HG03520 (cell line): ENCODE measurements at regions not wholly inside any gene's neighbourhood (a gene's known extent, or its start where the extent isn't known, plus 50 kb on each side); places are given as distances from the start of the nearest gene placed in this dataset.
A peak's percentile ranks its signal among the peaks of the same experiment; 100 is the strongest.

Experiments used
- ATAC-seq: cut with Tn5 transposase; IDR thresholded peaks from one replicate; pipeline ENCODE4 v1.9.1; 2021; ENCODE audit warnings: mild to moderate bottlenecking, moderate library complexity; ENCODE audit not compliant: unreplicated experiment

DNA sequence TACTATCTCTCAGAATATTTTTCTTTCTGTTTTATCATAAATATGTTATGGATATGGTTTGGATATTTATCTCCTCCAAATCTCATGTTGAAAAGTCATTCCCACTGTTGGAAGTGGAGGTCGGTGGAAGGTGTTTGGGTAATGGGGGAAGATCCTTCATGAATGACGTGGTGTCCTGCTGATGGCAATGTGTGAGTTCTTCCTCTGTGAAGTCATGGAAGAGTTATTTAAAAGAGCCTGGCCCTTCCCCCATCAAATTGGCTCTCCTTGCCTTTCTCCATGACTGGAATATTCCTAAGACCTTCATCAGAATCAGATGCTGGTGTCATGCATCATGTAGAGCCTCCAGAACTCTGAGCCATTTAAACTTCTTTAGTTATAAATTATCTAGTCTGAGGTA, 1291.6 kb downstream of the FSCB start:
- no peak for ATAC-seq

DNA sequence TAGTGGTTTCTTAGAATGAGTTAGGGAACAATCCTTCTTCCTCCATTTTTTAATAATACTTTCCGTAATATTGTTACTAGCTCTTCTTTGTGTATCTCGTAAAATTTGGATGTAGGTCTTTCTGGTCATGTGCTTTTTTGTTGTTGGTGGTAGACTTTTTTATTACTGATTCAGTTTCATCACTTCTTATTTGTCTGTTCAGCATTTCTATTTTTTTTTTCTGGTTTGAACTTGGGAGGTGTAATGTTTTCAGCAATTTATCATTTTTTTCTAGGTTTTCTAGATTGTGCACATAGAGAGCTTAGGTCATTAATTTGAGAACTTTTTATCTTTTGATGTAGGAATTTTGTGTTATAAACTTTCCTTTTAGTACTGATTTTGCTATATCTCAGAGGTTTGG, 1299.9 kb downstream of the FSCB start:
- no peak for ATAC-seq

DNA sequence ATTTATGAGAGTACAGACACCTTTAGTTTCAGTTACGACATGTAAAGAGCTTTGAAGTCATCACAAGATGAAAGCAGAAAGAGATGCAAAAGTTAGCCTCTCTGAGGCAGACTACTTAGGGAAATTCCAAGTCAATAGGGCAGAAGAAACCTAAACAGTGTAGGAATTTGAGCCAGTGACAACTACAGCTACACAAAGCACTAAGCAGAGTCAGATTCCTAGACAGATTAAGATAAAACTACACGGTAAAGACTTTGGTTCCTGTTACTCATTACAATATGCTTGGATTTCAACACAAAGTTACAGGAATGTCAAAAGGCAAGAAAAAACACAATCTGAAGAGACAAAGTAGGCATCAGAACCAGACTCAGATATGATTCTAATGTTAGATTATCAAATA, 1302.3 kb downstream of the FSCB start:
- no peak for ATAC-seq

DNA sequence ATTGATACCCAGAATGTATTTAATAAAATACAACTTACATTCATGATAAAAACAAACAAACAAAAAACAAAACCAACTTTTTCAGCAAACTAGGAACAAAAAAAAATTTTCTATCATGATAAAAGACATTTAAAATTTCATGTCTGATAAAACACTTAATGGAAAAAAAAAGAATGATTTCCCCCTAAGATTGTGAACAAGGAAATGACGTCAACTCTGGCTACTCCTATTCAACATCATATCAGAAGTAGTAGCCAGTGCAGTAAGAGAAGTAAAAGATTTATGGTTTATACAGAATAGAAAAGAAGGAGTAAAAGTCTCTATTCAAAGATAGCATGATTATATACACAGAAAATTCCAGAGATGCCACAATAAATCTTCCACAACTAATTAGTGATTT, 1306.6 kb downstream of the FSCB start:
- no peak for ATAC-seq

DNA sequence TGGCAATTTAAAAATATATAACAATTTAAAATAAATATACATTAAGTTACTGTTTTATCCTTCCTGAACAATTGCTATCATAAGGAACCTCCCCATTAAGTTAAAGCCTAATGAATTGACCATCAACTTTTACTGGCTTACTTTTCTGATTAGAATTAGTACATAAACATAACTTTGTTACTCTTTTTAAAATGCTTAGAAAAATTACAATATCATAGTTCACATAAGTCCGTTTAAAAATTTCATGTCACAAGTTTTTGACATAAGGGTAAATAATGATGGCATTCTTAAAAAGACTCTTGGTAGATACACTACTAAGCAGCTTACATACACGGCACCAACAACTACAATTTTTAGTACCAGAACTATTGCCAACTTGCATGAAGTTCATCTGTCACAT, 1308.6 kb downstream of the FSCB start:
- ATAC-seq, result no peak

DNA sequence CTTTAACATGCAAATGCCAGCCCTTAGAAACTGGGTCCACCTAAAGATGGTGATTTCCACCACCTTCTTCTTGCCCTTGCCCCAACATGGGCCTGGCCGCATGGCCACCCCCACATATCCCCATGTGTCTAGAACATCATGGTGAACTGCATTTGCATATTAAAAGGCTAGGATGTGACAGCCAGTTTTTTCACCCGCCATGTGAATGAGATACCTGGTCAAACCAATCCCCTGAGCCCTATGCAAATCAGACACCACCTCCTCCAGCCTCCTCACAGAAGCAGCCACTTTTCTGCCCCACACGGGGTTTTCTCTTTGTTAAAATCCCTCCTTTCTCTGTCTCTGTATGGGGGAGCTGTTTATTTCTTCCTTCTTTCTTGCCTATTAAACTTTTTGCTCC, 1322.5 kb downstream of the FSCB start:
- ATAC-seq, result no peak

DNA sequence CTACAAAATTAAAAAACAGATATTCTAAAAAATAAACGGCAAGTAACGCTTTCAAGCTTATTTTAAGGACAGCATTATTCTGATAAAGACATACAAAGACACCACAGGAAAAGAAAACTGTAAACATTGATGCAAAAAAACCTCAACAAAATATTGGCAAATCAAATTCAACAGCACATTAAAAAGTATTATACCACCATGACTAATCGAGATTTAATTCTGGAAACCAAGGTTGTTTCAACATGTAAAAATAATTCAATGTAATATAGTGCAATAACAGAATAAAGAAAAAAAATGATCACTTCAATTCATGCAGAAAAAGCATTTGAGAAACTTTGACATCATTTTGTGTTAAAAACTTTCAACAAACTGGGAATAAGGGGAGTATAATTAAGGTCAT, 1323.2 kb downstream of the FSCB start:
- ATAC-seq, result no peak

DNA sequence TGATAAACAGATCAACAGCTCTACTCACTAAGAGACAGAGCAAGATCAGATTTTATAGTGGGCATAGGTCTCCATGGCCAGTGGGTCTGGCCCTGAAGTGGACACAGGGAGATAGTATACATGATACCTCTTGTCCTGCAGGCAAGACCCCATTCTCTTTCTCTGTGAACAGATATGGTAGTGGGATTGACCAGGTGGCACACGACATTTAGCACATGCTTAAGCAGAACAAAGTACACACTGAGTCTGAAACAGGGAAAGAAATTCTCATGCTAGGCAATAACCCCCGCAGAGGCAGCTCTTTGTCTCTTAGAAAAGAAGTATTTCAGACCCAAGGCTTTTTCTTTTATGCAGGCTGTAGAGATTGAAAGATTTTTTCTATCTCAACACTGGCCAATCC, 1331.2 kb downstream of the FSCB start:
- no peak for ATAC-seq

DNA sequence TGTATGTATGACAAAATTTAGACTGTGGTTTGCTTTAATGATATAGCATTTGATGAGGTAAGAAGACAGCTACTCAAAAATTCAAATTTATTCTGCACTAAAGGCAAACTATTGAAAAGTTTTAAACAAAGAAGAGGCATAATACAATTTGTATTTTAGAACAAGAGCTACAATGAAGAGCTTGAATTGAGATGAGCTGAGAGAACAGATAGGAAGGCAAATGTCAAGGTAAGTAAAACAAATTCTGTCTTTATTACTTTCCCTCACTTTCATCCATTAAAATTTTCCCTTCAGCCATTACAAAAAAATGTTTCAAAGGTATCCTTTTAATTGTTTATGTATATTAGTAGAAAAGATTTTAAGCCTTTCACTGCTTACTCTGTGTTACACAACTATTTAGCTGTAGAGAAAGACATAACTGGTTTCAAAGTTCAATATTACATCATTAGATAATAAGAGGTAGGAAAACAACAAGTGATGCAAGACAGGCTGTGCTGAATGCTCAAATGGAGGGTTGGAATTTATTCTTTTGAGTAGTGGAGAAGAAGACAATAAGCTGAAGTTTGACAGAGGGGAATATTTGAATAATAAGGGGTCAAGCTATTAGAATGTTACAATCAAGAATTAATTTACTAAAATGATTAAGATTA, 1334.1 kb downstream of the FSCB start:
- ATAC-seq, result no peak

DNA sequence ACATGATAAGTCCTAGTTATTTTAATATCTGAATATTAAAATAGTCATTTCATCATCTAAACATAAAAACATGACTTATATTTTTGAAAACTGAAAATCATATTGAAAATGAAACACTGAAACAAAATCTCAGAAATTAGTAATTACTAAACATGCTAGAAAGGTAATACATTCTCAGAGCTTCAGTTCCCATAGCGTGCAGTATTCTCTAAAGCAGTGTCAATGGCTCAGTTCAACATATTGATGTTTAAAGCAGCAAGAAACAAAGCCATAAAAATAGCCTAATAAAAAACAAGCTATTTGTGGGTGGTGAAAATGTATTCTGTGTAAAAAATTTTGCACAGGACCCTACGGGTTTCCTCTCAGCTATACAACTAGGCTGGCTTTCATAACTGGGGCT, 1337.4 kb downstream of the FSCB start:
- ATAC-seq, result peak; percentile 56

DNA sequence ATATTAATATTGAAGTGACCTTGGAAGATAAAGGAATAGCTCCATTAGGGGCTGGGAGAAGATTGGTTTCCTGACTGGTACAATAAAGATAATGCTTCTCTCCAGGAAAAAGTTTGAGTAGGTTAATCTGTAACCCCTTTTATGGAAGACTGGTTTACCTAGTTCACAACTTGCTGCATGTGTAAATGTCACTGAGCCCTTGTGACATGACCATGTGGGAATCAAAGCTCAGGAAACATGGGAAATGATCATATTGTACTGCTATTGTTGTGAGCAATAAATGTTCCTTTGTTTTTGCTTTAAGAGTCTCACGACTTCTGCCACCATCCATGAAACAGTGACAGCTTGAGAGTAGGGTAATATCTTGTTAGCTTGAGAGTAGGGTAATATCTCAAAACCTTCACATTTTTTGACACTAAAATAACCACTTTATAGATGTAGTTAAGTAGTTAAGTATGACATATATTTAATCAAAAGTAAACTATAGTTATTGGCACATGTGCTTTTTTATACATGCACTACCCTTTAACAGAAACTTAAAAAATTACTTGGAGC, 1338.6 kb downstream of the FSCB start:
- no peak for ATAC-seq

DNA sequence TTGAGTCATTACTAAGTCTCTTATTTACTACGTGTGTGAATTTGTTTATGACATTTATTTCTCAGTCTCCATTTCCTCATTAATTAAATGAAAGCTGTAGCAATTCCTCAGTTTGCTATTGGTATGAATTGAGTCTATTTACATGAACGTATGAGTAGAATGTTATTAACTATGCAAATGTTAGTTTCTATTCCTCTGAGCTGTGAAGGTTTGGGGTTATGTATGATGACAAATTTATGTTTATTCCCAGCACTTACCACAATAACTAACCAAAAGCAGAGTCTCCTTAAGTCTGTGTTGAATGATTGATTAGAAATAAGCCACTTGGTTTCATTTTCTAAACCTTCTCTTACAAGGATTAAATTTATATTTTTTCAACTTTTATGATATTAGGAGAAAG, 1340.9 kb downstream of the FSCB start:
- peak; percentile 58 for ATAC-seq

DNA sequence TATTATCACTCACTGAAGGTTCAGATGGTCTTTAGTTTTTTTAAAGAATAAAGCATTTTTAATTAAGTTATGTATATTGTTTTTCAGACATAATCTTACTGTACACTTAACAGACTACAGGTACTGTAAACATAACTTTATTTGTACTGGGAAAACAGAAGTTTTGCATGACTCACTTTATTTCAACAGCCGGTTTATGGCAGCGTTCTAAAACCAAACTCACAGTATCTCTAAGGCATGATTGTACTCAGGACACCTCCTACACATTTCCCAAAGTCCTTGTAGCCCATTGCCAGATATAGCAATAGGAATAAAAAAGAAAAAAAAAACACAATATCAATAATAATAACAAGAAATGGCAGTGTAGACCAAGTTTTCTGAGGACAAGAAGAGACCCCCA, 1341.4 kb downstream of the FSCB start:
- no peak for ATAC-seq

DNA sequence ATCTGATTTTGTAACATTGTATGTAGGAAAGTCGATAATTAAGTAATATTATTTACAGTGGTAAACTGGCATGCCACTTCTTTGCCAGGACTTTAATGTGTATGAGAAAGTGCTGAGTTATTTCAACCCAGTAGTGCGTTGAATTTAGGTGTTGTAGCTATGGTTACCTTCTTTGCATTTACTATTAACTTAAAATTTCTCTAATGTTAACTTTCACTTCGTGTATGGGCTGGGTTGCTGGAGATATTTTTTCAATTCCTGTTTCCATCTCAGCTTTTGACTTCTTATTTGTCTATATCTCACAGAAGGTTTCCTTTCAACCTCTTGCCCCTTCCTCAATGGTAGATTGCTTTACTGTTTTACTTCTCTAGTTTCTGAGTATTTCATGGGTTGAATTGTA, 1345.6 kb downstream of the FSCB start:
- no peak for ATAC-seq

DNA sequence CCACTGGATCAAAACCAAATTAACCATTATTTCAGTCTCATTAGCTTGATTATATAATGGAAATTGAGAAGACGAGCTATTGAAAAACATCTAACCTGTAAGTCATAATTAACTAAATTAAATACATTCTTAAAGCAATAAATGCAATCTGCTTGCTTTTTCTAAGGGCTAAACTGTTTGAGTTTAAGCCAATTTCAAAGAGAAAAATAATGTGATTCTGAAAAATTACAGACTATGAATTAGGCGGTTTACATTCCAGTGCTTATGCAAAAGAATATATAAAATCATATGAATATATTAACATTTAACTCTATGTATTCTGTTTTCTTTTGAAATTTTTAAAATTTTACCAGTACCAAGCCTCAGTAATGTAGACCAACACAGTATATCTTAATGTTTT, 1349.4 kb downstream of the FSCB start:
- no peak for ATAC-seq

DNA sequence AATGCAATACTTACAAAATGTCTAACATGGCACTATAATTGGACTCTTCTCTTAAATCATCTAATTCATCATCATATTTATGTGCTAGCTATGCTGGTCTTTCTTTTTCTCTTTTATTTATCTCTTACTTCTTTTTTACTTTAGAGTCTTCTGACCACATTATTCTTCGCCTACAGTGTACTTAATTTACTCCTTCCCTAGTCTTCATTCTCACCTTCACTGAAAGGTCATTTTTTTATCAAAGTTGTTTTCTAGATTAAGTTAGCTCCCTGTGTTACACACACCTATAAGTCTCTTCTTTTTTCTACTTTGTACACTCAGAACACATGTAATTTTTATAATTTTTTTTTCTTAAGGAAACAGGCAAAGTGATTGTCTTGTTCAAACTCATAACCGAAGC, 1351.2 kb downstream of the FSCB start:
- ATAC-seq, result no peak

DNA sequence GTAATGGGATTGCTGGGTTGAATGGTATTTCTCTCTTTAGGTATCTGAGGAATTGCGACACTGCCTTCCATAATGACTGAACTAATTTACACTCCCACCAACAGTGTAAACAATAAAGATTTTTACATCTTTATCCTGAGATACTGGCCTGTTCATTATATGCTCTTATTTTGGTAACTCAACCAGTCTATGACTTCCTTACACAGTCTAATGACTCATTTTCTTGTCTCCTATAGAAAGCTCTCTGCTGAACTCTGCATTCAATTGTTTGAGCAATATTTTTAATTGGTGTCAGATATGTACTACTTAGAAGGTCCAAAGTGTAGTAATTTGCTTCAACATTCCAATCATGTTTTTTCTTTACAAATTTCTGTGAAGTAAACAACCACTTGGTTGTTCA, 1351.8 kb downstream of the FSCB start:
- ATAC-seq, result no peak

DNA sequence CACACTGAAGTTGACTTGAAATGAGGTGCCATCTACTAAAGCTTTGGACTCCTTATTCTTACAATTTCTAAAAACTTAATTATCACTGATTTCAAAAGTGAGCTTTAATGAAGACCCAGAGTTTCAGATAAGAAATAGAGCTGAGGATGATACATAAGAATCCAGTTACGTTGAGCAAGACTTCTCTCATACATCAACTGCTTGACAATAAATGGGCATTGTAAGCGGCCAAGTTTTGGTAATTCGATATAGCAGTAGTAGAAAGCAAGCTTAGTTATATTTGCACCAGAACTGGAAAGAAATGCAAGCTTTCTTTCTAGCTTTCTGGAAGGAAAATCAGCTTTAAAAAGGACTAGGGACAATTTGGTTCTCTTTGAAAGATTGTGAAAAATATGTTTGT, 1359.6 kb downstream of the FSCB start:
- ATAC-seq, result no peak

DNA sequence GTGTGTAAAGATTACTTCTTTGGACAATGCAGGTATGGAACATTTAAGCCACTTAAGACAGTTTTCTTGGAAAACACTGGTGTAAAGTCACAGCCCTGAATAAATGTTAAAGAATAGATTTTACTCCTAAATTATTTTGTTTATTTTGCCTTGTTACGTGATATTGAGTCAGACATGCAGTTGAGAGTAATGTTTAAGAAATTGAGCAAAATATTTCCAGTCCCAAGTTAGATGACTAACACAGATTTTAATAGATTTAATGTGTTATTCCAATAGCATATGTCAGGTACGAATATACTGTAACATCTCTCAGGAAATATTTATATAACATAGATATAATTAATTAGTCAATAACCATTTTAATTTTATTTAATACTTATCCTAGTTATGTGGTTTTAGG, 1361.7 kb downstream of the FSCB start:
- ATAC-seq, result no peak

DNA sequence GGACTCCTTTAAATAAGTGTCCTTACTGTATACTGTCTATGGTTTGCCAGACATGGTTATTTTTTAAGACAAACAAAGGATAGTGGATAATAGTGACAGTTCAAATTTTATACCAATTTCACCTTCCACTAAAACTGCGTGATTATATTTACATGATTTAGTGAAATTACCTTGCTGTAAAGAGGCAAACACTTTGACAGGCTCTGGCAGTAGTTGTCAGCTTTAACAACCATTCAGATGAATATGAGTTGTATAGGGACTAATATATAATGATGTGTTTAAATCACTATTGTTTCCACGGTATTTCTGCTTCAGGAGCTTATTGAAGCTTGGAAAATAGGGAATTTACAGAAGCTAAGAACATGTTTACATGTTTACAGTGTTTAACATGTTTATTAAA, 1364.0 kb downstream of the FSCB start:
- ATAC-seq, result no peak

DNA sequence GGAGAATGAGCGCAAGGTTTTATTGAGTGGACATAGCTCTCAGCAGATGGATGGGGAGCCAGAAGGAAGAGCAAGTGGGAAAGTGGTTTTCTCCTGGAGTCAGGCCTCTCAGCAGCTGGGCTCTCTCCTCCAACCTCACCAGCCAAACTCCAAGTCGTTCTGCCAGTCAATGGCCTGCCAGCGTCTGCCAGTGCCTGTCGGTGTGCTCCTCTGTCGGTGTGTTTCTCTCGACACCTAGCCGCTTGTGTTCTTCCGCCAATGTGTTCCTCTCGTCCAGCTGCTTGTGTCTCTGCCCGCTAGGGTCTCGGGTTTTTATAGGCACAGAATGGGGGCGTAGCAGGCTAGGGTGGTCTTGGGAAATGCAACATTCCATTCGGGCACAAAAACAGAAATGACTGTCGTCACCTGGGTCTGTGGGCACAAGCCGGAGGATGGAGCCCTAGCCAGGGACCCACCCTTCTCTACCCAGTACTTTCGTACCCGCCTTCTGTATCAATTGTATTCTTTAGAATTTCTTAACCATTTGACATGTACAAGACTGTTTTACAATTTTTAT, 1365.4 kb downstream of the FSCB start:
- no peak for ATAC-seq

DNA sequence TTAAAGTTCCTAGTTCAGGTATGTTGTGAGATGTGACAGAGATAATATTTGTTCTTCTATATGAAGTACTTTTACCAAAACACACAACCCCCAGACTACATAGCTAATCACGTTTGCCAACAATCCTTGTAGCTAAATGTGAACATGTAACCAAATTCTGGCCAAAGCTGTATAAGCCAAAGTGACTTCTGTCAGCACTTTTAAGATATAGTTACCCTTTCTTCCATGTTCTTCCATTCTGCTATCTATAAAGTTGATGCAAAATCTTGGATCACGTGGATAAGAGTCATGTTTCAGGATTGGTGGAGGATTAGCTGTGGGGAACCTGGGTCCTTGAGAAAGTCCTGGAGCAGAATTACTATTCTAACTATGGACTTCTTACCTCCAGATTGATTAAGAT, 1366.6 kb downstream of the FSCB start:
- no peak for ATAC-seq

DNA sequence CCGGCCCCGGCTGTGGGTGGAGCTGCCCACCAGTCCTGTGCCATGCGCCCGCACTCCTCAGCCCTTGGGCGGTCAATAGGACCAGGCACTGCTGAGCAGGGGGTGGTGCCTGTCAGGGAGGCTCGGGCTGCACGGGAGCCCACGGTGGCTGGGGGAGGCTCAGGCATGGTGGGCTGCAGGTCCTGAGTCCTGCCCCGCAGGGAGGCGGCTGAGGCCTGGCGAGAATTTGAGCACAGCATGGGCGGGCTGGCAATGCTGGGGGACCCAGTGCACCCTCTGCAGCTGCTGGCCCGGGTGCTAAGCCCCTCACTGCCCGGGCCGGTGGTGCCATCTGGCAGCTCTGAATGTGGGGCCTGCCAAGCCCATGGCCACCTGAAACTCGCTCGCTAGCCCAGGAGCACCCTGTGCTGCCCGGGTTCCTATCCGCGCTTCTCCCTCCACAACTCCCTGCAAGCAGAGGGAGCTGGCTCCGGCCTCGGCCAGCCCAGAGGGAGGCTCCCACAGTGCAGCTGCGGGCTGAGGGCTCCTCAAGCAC, 1371.1 kb downstream of the FSCB start:
- ATAC-seq, result no peak
